Smooth muscle cell (in vitro differentiated cells): ENCODE measurements at regions not wholly inside any gene's neighbourhood (a gene's known extent, or its start where the extent isn't known, plus 50 kb on each side); places are given as distances from the start of the nearest gene placed in this dataset.

Source experiments
- DNase-seq: peaks from one replicate; lab custom pipeline; 2025; ENCODE audit not compliant: unreplicated experiment; lab: John Stamatoyannopoulos, UW
- H2AFZ ChIP-seq: fragments of 200-600 bp; sonication (generic); 2 replicates; pipeline ENCODE4 v1.6.0; 2016; ENCODE audit warnings: antibody characterized with exemption, low read depth, mild to moderate bottlenecking
- H3F3A ChIP-seq: fragments of 200-600 bp; sonication (generic); 2 replicates; pipeline ENCODE4 v1.6.0; 2017; ENCODE audit warnings: antibody characterized with exemption, low read depth
- H3K27ac ChIP-seq: fragments of 200-600 bp; sonication (generic); 2 replicates; pipeline ENCODE4 v1.5.1; 2016; ENCODE audit warnings: low read depth, mild to moderate bottlenecking
- H3K27me3 ChIP-seq: fragments of 200-600 bp; sonication (generic); 2 replicates; pipeline ENCODE4 v1.6.1; 2016; ENCODE audit warnings: low read depth, mild to moderate bottlenecking
- H3K36me3 ChIP-seq: fragments of 200-600 bp; sonication (generic); 2 replicates; pipeline ENCODE4 v1.5.1; 2016; ENCODE audit warnings: low read depth
- H3K4me1 ChIP-seq: fragments of 200-600 bp; sonication (generic); 2 replicates; pipeline ENCODE4 v1.5.1; 2016; ENCODE audit warnings: low read depth
- H3K4me2 ChIP-seq: fragments of 200-600 bp; sonication (generic); 2 replicates; pipeline ENCODE4 v1.6.0; 2016; ENCODE audit warnings: mild to moderate bottlenecking
- H3K4me3 ChIP-seq: fragments of 200-600 bp; sonication (generic); 2 replicates; pipeline ENCODE4 v1.5.1; 2016; ENCODE audit warnings: mild to moderate bottlenecking
- H3K79me2 ChIP-seq: fragments of 200-600 bp; sonication (generic); 2 replicates; pipeline ENCODE4 v1.6.0; 2016; ENCODE audit warnings: low read depth, mild to moderate bottlenecking
- H3K9ac ChIP-seq: fragments of 200-600 bp; sonication (generic); 2 replicates; pipeline ENCODE4 v1.6.0; 2016; ENCODE audit warnings: low read depth
- H3K9me3 ChIP-seq: fragments of 200-600 bp; sonication (generic); replicated peaks from 2 replicates; pipeline ENCODE4 v1.5.1; 2016; ENCODE audit warnings: low read depth
- H4K20me1 ChIP-seq: fragments of 200-600 bp; sonication (generic); 2 replicates; pipeline ENCODE4 v1.6.0; 2016; ENCODE audit warnings: low read depth
- WGBS: methylation state at CpG from one replicate; pipeline ENCODE4 v1.1.7; 2016; ENCODE audit warnings: low lambda C conversion rate; 5-methylcytosine and 5-hydroxymethylcytosine counted together
- TF ChIP-seq, protein P1 (sequence below): fragments of 200-600 bp; sonication (generic); IDR thresholded peaks from 2 replicates; pipeline ENCODE4 v1.5.1; 2017; ENCODE audit warnings: borderline replicate concordance, mild to moderate bottlenecking, antibody characterized with exemption; ENCODE audit not compliant: insufficient read depth, poor library complexity, severe bottlenecking

GRCh38 chr1:189027512-189027911 lies 1450.2 kb downstream of the BRINP3 start:
- WGBS, result 93% methylated on average over 5 of the region's 5 CpGs

DNA sequence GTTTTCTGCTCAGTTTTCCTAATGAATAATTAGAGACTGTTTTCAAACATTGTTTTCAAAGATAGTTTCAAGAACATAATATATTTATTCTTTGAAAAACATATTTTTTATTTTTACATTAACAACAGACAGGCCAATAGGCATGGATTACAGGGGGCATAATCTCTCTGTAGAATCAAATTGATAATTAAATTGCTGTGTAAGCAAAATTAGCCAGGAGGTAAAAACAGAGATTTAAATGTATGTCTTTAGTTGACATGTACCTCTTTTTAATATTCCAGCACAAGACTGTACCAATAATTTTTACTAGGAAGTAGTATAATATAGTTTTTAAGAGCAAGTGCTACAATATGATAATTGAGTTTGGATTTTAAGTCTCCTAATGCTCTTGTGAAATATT lies 1444.5 kb downstream of the BRINP3 start:
- H3K36me3 ChIP-seq, result no peaks in the 10 kb centered on the region
- TF ChIP-seq, protein P1, sequence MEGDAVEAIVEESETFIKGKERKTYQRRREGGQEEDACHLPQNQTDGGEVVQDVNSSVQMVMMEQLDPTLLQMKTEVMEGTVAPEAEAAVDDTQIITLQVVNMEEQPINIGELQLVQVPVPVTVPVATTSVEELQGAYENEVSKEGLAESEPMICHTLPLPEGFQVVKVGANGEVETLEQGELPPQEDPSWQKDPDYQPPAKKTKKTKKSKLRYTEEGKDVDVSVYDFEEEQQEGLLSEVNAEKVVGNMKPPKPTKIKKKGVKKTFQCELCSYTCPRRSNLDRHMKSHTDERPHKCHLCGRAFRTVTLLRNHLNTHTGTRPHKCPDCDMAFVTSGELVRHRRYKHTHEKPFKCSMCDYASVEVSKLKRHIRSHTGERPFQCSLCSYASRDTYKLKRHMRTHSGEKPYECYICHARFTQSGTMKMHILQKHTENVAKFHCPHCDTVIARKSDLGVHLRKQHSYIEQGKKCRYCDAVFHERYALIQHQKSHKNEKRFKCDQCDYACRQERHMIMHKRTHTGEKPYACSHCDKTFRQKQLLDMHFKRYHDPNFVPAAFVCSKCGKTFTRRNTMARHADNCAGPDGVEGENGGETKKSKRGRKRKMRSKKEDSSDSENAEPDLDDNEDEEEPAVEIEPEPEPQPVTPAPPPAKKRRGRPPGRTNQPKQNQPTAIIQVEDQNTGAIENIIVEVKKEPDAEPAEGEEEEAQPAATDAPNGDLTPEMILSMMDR, result no peak
- H3F3A ChIP-seq, result no peaks in the 10 kb centered on the region
- H3K4me1 ChIP-seq, result no peaks in the 10 kb centered on the region
- H4K20me1 ChIP-seq, result no peaks in the 10 kb centered on the region
- H3K9ac ChIP-seq, result no peak overlapping the region
- no peak overlapping the region for H3K4me3 ChIP-seq
- no peaks in the 10 kb centered on the region for H3K27me3 ChIP-seq
- H2AFZ ChIP-seq, result no peak overlapping the region
- no peak overlapping the region for H3K4me2 ChIP-seq
- H3K27ac ChIP-seq, result no peak overlapping the region
- DNase-seq, result no peak
- no peaks in the 10 kb centered on the region for H3K9me3 ChIP-seq
- no peaks in the 10 kb centered on the region for H3K79me2 ChIP-seq

More at GRCh38 chr1:189027512-189027911, 1450.2 kb downstream of the BRINP3 start:
- Histone ChIP-seq H3K27me3 (no peaks in the 10 kb centered on the region), H3K4me1 (no peaks in the 10 kb centered on the region), H3K4me3 (no peak overlapping the region), H4K20me1 (no peaks in the 10 kb centered on the region), H3K79me2 (no peaks in the 10 kb centered on the region), H3K36me3 (no peaks in the 10 kb centered on the region), H3F3A (no peaks in the 10 kb centered on the region), H3K27ac (no peak overlapping the region), H2AFZ (no peak overlapping the region), H3K9ac (no peak overlapping the region), H3K4me2 (no peak overlapping the region), H3K9me3 (no peaks in the 10 kb centered on the region)
- DNase-seq, result no peak
- TF ChIP-seq, protein P1, result no peak

GRCh38 chr1:189036628-189037027 lies 1441.0 kb downstream of the BRINP3 start:
- Histone ChIP-seq H3K4me2 (no peak overlapping the region), H3K4me1 (no peaks in the 10 kb centered on the region), H3F3A (no peaks in the 10 kb centered on the region), H3K4me3 (no peak overlapping the region), H2AFZ (no peak overlapping the region), H3K9ac (no peak overlapping the region), H3K79me2 (no peaks in the 10 kb centered on the region), H3K9me3 (no peaks in the 10 kb centered on the region), H4K20me1 (no peaks in the 10 kb centered on the region), H3K27me3 (no peaks in the 10 kb centered on the region), H3K36me3 (no peaks in the 10 kb centered on the region), H3K27ac (no peak overlapping the region)
- TF ChIP-seq, protein P1, result no peak
- WGBS, result 72% methylated on average over 3 of the region's 3 CpGs
- DNase-seq, result no peak

DNA sequence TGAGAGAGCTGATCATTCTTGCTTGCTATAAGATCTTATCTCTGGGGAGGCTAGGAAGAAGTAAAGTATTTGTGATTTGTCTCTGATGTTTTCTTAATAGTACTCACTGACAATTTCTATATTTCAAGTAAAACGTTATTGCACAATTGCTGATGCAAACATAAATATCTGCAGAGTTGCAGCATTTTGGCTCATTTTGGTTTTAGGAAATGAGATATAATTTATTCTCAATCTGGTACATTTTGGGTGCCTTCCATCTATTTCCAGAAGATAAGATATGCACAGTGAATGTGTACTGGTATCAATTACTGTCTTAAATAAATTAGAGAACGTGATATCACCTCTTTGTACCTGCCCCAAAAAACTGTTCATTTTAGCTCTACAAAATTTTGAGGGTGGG lies 1431.5 kb downstream of the BRINP3 start:
- no peaks in the 10 kb centered on the region for H3F3A ChIP-seq
- H3K27me3 ChIP-seq, result no peaks in the 10 kb centered on the region
- H3K27ac ChIP-seq, result no peak overlapping the region
- H3K4me3 ChIP-seq, result no peak overlapping the region
- H3K36me3 ChIP-seq, result no peaks in the 10 kb centered on the region
- no peak overlapping the region for H3K9ac ChIP-seq
- TF ChIP-seq, protein P1, result no peak
- H4K20me1 ChIP-seq, result no peaks in the 10 kb centered on the region
- no peak overlapping the region for H3K4me2 ChIP-seq
- no peaks in the 10 kb centered on the region for H3K4me1 ChIP-seq
- WGBS, result 59% methylated on average over 2 of the region's 2 CpGs
- H3K9me3 ChIP-seq, result no peaks in the 10 kb centered on the region
- H2AFZ ChIP-seq, result no peak overlapping the region
- H3K79me2 ChIP-seq, result no peaks in the 10 kb centered on the region
- no peak for DNase-seq
